Left colon (tissue), 2 donors: ENCODE measurements at regions not wholly inside any gene's neighbourhood (a gene's known extent, or its start where the extent isn't known, plus 50 kb on each side); places are given as distances from the start of the nearest gene placed in this dataset.
"Not testable (repeated sequence)": the region's sequence is repeated elsewhere in the genome, so short reads cannot be mapped to it uniquely, and the experiment has no call there.

Source experiments
- ATAC-seq: fragments of 200-7000 bp; cut with Tn5 transposase; one replicate; pipeline ENCODE4 v1.9.1; 2020; ENCODE audit warnings: mild to moderate bottlenecking, moderate library complexity
- DNase-seq, 2 donors: peaks; one replicate each; pipeline ENCODE4 v3.0.0-alpha.2; 2020
- intact Hi-C, 2 donors: fragments of 100-400 bp; cut with DNase I in 1 of 2; cut with micrococcal nuclease in 1 of 2; formaldehyde crosslinking; loops; one replicate each; pipeline versions ENCODE4 v1.11.2 to v1.14.0; 2022; cut with DNase I, micrococcal nuclease
- donor health status: DM: no; HTN: no; CAD: no.
- donor health status: DM: yes; HTN: yes; CAD: no.

DNA sequence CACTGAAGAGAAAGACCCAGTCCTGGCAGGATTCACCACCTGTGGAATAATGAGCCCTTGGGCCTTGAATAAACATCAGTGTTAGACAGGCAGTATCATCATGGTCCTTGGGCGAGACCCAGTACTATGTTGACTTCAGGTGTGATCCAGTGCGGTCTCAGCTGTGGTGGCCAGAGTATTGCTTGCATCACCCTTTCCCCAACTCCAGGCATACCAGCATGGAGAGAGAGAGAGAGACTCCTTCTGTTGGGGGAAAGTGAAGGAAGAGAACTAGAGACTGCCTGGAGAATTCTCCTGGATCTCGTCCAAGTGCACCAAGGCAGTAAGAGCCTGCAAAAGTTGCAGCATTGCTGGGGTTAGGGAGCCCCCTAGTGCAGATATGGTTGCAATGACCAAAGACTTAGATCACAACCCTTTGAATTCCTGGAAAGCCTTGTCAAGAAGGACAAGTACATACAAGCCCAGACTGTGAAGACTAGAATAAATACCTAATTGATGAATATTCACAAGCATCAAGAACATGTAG is 61.1 kb upstream of the VAMP7 start:
- intact Hi-C loops = no loop called here
- ATAC-seq (peak; percentile 90), DNase-seq (peak; percentile 50 to 65)

DNA sequence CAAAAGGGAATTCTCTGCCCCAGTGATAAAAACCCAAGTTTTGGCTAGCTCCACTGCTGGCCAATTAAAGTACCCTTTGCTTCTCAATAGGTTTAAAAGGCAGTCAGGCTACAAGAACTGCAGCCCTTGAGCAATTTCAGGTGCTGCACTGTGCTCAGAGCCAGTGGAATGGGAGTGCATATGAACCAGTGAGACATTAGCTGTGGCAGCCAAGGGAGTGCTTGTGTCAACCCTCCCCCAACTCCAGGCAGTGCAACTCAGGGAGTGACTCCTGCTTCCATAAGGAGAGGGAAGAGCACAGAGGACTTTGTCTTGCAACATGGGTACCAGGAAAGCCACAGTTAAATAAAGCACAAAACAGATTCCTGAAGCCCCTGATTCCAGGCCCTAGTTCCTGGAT is 61.6 kb upstream of the VAMP7 start:
- DNase-seq (no peak), ATAC-seq (no peak)
- intact Hi-C loops = no loop called here

DNA sequence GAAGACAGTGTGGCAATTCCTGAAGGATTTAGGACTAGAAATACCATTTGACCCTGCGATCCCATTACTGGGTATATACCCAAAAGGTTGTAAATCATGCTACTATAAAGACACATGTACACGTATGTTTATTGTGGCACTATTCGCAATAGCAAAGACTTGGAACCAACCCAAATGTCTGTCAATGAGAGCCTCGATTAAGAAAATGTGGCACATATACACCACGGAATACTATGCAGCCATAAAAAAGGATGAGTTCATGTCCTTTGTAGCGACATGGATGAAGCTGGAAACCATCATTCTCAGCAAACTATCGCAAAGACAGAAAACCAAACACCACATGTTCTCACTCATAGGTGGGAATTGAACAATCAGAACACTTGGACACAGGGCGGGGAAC is 66.8 kb upstream of the VAMP7 start:
- intact Hi-C loops, DNase-seq, ATAC-seq: not testable (repeated sequence)

DNA sequence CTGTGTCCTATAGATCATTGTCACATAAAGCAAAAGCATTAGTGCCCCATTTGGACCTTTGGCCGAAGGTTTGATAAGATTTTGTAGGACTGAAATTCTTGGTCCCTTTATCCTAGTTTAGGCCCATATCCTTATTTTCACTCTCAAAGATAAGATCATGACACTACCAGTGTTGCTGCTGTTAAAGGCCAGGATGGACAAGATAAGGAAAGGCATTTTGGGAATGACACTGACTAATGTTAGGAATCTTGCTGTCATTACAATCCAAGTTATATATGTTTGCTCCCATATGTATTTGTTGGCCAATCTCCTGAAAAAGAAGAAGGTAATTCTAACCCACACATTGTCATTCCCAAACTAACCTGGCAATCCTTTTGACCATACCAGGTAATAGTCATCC is 101.3 kb upstream of the VAMP7 start:
- intact Hi-C loops = no loop called here
- ATAC-seq (no peak), DNase-seq (no peak)

DNA sequence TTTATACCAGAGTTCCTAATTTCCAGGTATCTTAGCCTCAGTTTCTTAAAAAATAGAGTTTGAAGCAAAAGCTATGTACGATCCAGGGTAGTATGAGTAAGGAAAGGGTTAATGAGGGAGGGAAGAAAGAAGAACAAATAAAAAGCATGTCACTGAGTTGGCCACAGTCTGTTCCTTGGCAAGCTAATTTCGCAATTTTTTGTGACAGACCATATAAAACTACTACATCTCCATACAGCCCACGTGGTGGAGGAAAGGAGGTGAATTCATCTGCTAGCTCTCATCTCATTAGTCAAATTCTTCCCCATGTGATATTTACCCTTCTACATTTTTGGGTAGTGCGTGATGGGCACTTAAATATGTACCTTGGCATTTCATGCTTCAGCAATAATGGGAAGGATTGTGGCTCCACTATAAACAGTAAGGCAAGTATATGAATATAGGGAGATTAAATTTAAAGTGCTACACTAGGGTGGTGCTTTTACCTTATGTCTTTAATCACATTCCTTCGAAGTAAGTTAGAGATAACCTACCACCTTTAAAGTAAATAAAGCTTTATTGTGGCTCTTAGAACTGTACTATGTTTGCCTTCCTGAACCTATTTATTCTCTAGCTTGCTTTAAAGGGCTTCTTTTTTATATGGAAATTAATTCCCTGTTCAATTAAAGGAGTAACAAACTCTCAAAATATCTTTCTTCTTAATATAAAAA is 102.1 kb upstream of the VAMP7 start:
- no peak for DNase-seq
- intact Hi-C loops = no loop called here
- peak; percentile 76 for ATAC-seq

DNA sequence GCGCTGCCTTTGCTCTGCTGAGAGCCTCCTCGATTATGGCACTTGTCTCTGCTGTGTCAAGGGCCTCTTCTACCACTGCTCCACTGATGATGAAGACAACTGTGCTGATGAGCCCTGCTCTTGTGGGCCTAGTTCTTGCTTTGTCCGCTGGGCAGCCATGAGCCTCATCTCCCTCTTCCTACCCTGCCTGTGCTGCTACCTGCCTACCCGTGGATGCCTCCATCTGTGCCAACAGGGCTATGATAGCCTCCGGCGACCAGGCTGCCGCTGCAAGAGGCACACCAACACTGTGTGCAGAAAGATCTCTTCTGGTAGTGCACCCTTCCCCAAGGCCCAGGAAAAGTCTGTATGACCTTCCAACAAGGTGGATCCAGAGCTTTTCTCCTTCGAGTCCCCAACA is 106.8 kb upstream of the VAMP7 start:
- ATAC-seq (no peak), DNase-seq (no peak)
- intact Hi-C loops = no loop called here

DNA sequence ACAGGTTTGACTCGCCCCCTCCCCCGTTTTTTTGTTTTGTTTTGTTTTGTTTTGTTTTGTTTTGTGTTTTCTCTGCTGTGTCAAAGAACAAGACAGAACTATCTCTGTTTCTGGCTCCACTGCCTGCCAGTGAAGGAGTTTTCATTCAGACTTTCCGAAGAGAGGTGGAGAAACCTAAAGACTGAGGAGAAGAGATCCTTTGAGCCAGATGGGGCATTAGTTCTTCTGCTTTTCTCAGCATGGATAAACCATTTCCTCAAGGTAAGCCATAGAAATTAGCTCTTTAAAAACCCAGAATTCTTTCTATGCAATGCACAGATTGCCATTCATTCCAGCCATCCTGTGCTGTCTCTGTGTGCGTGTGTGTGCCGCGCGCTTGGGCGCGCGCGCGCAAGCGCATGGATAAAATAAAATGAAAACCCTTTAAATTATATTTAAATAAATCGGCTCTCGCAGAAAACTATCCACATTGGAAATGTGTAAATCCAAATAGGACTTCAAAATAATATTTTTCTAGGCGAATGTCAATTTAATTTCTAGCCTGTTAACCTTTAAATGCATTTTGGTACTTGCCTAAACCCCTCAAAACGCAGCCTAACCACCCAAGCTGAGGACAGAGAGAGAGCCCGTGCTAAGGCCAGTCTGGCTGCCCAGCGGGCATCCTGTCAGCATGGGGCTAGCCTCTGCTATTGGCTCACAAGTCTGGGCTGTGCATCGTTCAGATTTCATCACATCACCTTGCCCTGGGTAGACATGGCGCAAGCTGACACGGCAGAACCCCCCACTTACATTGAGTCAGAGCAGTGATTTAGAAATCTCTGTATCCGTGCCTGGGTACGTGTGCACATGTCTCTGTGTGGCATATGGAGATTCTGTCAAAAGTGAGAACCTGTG is 113.0 kb upstream of the VAMP7 start:
- intact Hi-C loops = no loop called here
- ATAC-seq (no peak), DNase-seq (no peak)

DNA sequence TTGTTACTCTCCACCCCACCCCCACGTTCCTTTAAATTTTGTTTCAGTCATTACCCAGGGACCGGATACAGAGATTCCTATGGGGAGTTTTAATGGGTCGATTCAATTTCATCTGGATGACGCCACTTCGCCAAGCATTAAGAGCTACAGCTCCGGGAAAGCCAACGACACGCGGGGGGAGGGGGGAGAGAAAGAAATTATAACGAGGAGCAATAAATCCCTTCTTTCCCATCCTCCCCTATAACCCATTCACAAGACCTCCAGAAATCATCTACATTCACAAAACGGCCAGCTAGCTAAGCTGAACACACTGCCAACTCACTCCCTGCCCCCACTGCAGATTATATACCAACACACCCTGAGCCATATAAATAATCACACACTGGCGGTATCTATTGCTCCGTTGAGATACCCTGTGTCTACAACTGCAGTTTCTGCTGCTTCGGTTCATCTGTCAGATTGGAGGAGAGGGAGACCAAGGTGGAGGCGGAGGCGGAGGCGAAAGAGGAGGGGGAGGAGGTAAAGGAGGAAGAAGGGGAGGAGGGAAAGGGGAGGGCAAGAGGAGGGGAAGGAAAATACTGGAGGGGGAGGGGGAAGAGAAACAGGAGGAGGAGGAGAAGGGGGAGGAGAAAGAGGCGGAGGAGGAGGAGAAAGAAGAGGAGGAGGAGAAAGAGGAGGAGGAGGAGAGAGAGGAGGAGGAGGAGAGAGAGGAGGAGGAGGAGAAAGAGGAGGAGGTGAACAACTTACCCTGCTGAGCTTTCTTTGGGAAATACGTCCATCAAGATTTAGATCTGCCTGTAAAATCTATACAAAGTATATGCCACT is 113.9 kb upstream of the VAMP7 start:
- peak; percentile 93 for ATAC-seq
- intact Hi-C loops = no loop called here
- DNase-seq = peak; percentile 59 to 72

DNA sequence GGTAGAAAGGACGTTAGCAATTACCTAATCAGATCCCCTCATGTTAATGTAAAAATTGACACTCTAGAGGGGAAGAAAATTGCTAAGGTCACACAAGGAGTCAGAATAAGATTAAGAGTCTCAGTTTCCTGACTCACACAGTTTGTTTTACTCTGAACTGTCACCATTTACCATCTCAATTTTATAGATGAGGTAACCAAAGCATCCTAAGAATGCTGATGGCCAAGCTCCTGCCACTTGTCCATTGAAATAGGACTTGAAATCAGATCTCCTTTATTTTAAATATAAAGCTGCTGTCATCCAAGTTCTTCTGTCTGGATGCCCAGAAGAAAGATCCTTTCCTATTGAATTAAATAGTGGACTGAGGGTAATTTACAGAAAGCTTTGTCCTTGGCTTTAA is 114.8 kb upstream of the VAMP7 start:
- intact Hi-C loops = no loop called here
- DNase-seq (no peak), ATAC-seq (no peak)

DNA sequence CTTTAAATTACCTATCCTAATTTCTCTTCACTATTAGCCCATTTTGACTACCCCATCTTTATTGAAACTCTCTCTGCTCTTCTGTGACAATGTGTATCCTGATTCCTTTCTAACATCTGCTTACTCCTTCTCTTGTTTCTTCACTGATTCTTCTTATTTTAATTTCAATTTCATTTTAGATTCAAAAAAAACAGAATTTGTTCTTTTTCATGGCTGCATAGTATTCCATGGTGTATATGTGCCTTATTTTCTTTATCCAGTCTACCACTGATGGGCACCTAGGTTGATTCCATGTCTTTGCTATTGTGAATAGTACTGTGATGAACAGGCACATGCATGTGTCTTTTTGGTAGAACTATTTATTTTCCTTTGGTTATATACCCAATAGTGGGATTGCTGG is 120.0 kb upstream of the VAMP7 start:
- DNase-seq (no peak), ATAC-seq (no peak)

DNA sequence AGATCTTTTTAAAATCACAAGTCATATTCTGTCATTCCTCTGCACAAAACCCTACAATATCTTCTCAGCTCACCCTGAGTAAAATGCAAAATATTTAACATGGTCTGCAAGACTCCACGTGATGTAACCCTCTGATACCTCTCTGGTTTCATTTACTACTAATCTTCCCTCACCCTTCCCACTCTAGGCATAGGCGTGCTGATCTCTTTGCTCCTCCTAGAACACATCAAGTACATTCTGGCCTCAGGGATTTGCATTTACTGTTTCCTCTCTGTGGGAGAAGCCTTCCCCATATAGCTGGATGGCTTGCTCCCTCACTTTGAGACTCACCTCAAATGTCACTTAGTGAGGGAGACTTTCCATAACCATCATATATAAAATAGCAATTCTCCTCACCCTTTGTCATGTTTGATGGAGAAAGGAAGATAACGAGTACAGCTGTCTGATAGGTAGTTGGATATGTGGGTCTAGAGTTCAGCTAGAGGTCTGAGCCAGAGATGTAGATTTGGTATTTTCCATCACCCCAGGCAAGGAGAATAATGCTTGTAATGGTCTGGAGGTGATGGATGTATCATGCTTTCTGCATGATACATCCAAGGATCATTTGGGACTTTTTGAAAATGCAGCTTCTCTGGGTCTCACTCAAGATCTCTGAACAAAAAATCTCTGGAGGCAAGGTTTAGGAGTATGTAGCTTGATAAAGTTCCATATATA is 123.9 kb upstream of the VAMP7 start:
- no peak for ATAC-seq
- intact Hi-C loops = no loop called here
- DNase-seq = no peak

More for the DNA sequence above, 120.0 kb upstream of the VAMP7 start:
- intact Hi-C loops = no loop called here

DNA sequence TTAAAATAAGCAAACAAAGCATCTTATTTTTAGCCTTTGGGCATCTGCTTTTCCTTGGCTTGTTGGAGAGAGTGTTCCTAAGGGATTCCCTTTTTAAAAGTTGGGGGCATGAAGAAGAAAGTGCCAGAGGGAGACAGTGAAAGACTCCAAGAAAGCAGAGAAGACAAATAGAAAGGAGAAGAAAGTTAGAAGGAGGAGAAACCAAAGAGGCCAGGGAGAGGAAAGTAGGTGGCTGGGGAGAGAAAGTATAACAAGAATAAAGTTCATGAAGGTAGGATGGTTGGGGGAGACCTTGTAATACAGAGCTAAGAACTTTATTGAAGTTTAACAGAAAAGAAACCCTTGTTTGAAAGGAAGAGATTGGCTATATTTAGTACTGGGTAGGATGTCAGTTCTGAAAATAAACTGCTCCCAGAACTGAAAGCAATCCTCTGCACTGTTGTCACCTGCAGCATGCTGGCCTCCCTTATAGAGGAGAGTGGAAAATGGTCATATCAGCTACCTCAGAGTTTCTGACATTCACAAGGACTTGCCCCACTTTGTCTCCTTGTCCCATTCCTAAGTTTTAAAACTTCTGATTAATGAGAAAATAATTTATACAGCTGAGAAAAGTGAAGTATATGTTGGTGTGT is 125.3 kb upstream of the VAMP7 start:
- ATAC-seq (no peak), DNase-seq (no peak)
- intact Hi-C loops = no loop called here

DNA sequence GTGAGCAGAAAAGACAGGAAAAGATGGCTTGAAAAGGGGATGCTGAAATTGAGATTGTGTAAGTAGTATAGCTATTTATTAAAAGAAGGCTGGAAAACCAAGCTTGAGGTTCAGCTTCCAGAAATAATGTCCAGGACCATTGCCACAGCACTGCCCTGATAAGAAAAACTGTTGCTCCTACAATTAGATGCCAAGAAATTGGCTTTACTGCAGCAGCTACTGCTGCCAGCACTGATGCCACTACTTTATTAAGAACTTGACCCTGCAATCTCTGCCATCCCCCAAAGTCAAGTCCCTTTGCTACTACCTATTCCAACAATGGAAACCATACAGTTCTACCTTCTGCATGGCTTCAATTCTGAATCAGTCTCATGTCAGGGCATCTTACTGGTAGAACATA is 130.0 kb upstream of the VAMP7 start:
- no peak for ATAC-seq
- intact Hi-C loops = no loop called here
- DNase-seq = no peak

DNA sequence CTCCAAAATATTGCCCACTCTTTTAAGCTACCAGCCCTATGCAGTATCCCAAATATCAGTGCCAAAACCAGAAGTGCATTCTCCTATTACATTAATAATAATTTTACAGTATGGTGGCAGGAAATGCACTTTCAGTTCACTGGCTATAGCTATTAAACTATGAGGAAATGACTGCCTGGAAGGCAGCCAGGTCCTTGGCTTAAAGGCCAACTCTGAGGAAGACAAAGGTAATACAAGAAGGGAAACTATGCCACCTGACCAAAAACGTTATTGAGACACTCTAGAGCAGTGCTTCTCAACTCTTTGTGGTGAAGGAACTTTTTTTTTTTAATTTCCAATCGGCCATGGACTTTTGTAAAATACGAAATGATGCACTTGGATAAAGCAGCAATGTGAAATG is 133.6 kb upstream of the VAMP7 start:
- intact Hi-C loops = no loop called here
- ATAC-seq (peak; percentile 82), DNase-seq (peak; percentile 77 to 84)

DNA sequence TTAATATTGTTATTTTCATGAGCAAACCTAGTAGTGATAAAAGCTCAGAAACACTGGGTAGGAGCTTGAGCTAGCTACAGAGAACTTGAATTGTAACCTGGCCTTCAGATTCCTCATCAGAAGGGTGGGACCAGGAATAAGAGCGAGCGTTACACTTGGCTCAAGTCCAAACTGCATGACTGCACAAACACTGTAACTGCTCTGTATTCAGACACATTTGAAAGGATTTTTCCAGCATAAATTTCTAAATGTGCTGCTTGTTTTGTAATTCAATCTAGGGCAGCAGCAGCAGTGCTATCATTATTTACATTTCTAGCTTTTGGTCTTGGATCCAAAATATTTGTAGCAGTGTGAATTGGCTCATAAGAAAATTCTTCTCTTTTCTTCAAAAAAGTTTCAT is 133.0 kb upstream of the TMLHE start:
- intact Hi-C loops = no loop called here
- peak; percentile 61 to 71 for DNase-seq
- peak; percentile 91 for ATAC-seq

DNA sequence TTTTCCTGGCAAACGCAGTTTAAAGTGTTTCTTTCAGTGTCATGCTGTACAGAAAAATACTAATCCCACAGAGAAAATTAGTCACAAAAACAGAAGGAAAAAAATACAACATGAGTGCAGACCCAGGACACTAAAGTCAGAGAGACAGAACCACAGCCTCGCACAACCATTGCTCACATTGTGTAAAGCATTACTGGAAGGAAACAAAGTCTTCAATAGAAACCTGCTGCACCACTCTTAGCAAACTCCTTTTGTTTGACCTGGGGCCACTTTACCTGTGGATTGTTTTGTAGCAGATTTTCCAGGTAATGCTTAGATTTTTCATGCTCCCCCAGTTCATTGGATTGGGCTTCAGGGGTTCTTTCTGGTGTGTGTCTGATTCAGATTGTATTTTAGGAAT is 131.8 kb upstream of the TMLHE start:
- intact Hi-C loops = no loop called here
- DNase-seq (no peak), ATAC-seq (peak; percentile 59)

DNA sequence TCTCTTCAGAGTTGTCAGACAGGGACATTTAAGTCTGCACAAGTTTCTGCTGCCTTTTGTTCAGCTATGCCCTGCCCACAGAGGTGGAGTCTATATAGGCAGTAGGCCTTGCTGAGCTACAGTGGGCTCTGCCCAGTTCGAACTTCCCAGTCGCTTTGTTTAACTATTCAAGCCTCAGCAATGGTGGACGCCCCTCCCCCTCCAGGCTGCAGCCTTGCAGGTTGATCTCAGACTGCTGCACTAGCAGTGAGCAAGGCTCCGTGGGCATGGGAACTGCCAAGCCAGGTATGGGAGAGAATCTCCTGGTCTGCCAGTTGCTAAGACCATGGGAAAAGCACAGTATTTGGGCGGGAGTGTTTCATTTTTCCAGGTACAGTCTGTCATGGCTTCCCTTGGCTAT is 115.6 kb upstream of the TMLHE start:
- DNase-seq, intact Hi-C loops: not testable (repeated sequence)

DNA sequence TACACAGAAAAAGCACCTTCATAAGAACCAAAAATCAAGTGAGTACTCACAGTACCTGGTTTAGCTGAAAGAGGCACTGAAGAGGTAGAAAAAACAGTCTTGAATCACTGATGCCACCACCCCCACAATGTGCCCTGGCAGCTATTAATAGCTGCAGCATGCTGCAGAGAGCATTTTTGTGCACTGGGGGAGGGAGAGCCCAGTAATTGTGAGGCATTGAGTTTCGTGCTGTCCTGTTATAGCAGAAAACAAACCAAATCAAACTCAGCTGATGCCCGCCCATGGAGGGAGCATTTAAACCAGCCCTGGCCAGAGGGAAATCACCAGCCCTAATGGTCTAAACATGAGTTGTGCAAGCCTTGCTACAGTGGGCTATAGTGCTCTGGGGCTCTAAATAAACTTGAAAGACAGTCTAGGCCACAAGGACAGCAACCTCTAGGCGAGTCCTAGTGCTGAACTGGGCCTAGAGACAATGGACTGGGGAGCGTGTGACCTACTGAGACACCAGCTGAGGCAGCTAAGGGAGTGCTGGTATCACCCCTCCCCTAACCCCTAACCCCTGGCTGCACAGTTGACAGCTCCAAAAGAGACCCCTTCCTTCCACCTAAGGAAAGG is 106.3 kb upstream of the TMLHE start:
- intact Hi-C loops = no loop called here
- no peak for ATAC-seq

More for the DNA sequence above, 115.6 kb upstream of the TMLHE start:
- ATAC-seq = not testable (repeated sequence)

More for the DNA sequence above, 106.3 kb upstream of the TMLHE start:
- DNase-seq = no peak
